GM23338 (cell line): ENCODE measurements at regions not wholly inside any gene's neighbourhood (a gene's known extent, or its start where the extent isn't known, plus 50 kb on each side); places are given as distances from the start of the nearest gene placed in this dataset.

Experiments
- ATAC-seq: fragments of 200-7000 bp; cut with Tn5 transposase; 3 replicates; pipeline ENCODE4 v1.9.1; 2020
- DNase-seq: peaks from one replicate; pipeline ENCODE4 v3.0.0-alpha.2; 2015; ENCODE audit warnings: low spot score
- H2AFZ ChIP-seq: fragments of 200-600 bp; sonication (generic); 2 replicates; pipeline ENCODE4 v1.8.0; 2016; ENCODE audit warnings: antibody characterized with exemption, mild to moderate bottlenecking, moderate library complexity
- H3F3A ChIP-seq: fragments of 200-600 bp; sonication (generic); replicated peaks from 2 replicates; pipeline ENCODE4 v1.8.0; 2017; ENCODE audit warnings: antibody characterized with exemption, mixed run types, low read depth
- H3K27ac ChIP-seq: fragments of 200-600 bp; sonication (generic); 2 replicates; pipeline ENCODE4 v1.6.1; 2016; ENCODE audit warnings: low read depth
- H3K27me3 ChIP-seq: fragments of 200-600 bp; sonication (generic); 2 replicates; pipeline ENCODE4 v1.8.0; 2016; ENCODE audit warnings: mild to moderate bottlenecking, mixed run types, moderate library complexity; ENCODE audit not compliant: insufficient read depth
- H3K36me3 ChIP-seq: fragments of 200-600 bp; sonication (generic); 2 replicates; pipeline ENCODE4 v1.8.0; 2016; ENCODE audit warnings: mild to moderate bottlenecking; ENCODE audit not compliant: insufficient read depth
- H3K4me1 ChIP-seq: fragments of 200-600 bp; sonication (generic); 2 replicates; pipeline ENCODE4 v1.8.0; 2016; ENCODE audit warnings: mild to moderate bottlenecking, moderate library complexity; ENCODE audit not compliant: insufficient read depth
- H3K4me2 ChIP-seq: fragments of 200-600 bp; sonication (generic); 2 replicates; pipeline ENCODE4 v1.7.1; 2017; ENCODE audit warnings: mixed run types
- H3K4me3 ChIP-seq: fragments of 200-600 bp; sonication (generic); 2 replicates; pipeline ENCODE4 v1.6.1; 2016; ENCODE audit warnings: mixed run types
- H3K79me2 ChIP-seq: fragments of 200-600 bp; sonication (generic); replicated peaks from 2 replicates; pipeline ENCODE4 v1.8.0; 2017; ENCODE audit warnings: mild to moderate bottlenecking; ENCODE audit not compliant: insufficient read depth
- H3K9me2 ChIP-seq: fragments of 200-600 bp; sonication (generic); 2 replicates; pipeline ENCODE4 v1.8.0; 2017; ENCODE audit not compliant: insufficient read depth
- H4K20me1 ChIP-seq: fragments of 200-600 bp; sonication (generic); replicated peaks from 2 replicates; pipeline ENCODE4 v1.8.0; 2017; ENCODE audit warnings: mild to moderate bottlenecking; ENCODE audit not compliant: insufficient read depth
- H3K27ac Mint-ChIP-seq: 2 replicates; pipeline ENCODE4 v1.8.0; 2020; ENCODE audit warnings: inconsistent platforms, mild to moderate bottlenecking, moderate library complexity, mixed read lengths
- H3K27me3 Mint-ChIP-seq: 3 replicates; pipeline ENCODE4 v1.8.0; 2022; ENCODE audit warnings: low read depth, mild to moderate bottlenecking, moderate library complexity, mixed read lengths, inconsistent platforms; ENCODE audit not compliant: insufficient read depth, poor library complexity
- H3K36me3 Mint-ChIP-seq: 3 replicates; pipeline ENCODE4 v1.8.0; 2021; ENCODE audit warnings: low read depth, mild to moderate bottlenecking, inconsistent platforms, moderate library complexity, mixed read lengths
- H3K4me1 Mint-ChIP-seq: 3 replicates; pipeline ENCODE4 v1.8.0; 2020; ENCODE audit warnings: mild to moderate bottlenecking, inconsistent platforms, mixed read lengths
- H3K4me3 Mint-ChIP-seq: 3 replicates; pipeline ENCODE4 v1.8.0; 2021; ENCODE audit warnings: moderate library complexity, mild to moderate bottlenecking, inconsistent platforms, mixed read lengths
- H3K9me3 Mint-ChIP-seq: 3 replicates; pipeline ENCODE4 v1.8.0; 2020; ENCODE audit warnings: moderate library complexity, mild to moderate bottlenecking, inconsistent platforms, mixed read lengths
- ETS1 ChIP-seq: IDR thresholded peaks from 2 replicates; pipeline ENCODE4 v1.6.1; 2016; ENCODE audit warnings: antibody characterized with exemption
- EZH2 ChIP-seq: fragments of 200-600 bp; sonication (generic); IDR thresholded peaks from one replicate; pipeline ENCODE4 v1.8.0; 2017; ENCODE audit warnings: antibody characterized with exemption, mild to moderate bottlenecking, low read depth; ENCODE audit not compliant: unreplicated experiment
- EZH2phosphoT487 ChIP-seq: fragments of 200-600 bp; sonication (generic); IDR thresholded peaks from one replicate; pipeline ENCODE4 v1.8.1; 2018; ENCODE audit warnings: antibody characterized with exemption; ENCODE audit not compliant: unreplicated experiment
- JUNB ChIP-seq: IDR thresholded peaks from one replicate; pipeline ENCODE4 v1.6.1; 2016; ENCODE audit warnings: antibody characterized with exemption; ENCODE audit not compliant: unreplicated experiment
- NANOG ChIP-seq: IDR thresholded peaks from 2 replicates; pipeline ENCODE4 v1.6.1; 2016; ENCODE audit warnings: antibody characterized with exemption, borderline replicate concordance
- STAT1 ChIP-seq: IDR thresholded peaks from one replicate; pipeline ENCODE4 v1.6.1; 2016; ENCODE audit warnings: antibody characterized with exemption; ENCODE audit not compliant: unreplicated experiment
- ZNF114 ChIP-seq: fragments of 250-450 bp; sonication (Bioruptor Pico); IDR thresholded peaks from 2 replicates; pipeline ENCODE4 v1.5.0; 2020; ENCODE audit warnings: mild to moderate bottlenecking, moderate library complexity
- ZNF331 ChIP-seq: fragments of 250-450 bp; sonication (Bioruptor Pico); IDR thresholded peaks from 2 replicates; pipeline ENCODE4 v1.5.0; 2020; ENCODE audit warnings: low read depth, mild to moderate bottlenecking, moderate library complexity
- ZNF462 ChIP-seq: fragments of 250-450 bp; sonication (Bioruptor Pico); IDR thresholded peaks from 2 replicates; pipeline ENCODE4 v1.5.0; 2020; ENCODE audit warnings: mild to moderate bottlenecking, moderate library complexity

- TF ChIP-seq ZNF462 (CRISPR knock-in tag) (no peak), ETS1 (no peak), ZNF331 (CRISPR knock-in tag) (no peak), ZNF114 (CRISPR knock-in tag) (no peak), JUNB (no peak), NANOG (no peak)
These were observed 102.9 kb upstream of the TNIP3 start (continued) for GRCh38 chr4:121266982-121267381.

- Histone ChIP-seq H3F3A (no peaks in the 10 kb centered on the region), H4K20me1 (no peaks in the 10 kb centered on the region), H3K4me3 (no peak overlapping the region), H3K4me2 (no peak overlapping the region), H3K27ac (no peak overlapping the region), H3K27me3 (no peaks in the 10 kb centered on the region), H2AFZ (no peak overlapping the region), H3K9me2 (no peaks in the 10 kb centered on the region), H3K4me1 (no peaks in the 10 kb centered on the region), H3K36me3 (no peaks in the 10 kb centered on the region), H3K79me2 (no peaks in the 10 kb centered on the region)
- DNase-seq = no peak
- no peaks in the 10 kb centered on the region for H3K27me3 Mint-ChIP-seq
- H3K36me3 Mint-ChIP-seq = no peaks in the 10 kb centered on the region
- no peak for ATAC-seq
- H3K4me1 Mint-ChIP-seq = peaks cover 7% of the 10 kb centered on the region; the same call in 2 of the 3 replicates
- H3K27ac Mint-ChIP-seq = peak overlapping the region; percentile 41
- H3K4me3 Mint-ChIP-seq = no peak overlapping the region
- H3K9me3 Mint-ChIP-seq = no peaks in the 10 kb centered on the region; the same call in 2 of the 3 replicates
- TF ChIP-seq JUNB = no peak
- no peak for TF ChIP-seq EZH2phosphoT487
- no peak for TF ChIP-seq EZH2
- no peak for TF ChIP-seq STAT1
- TF ChIP-seq ZNF114 (CRISPR knock-in tag) = no peak
- TF ChIP-seq ETS1 = no peak
- TF ChIP-seq NANOG = no peak
- TF ChIP-seq ZNF331 (CRISPR knock-in tag) = no peak
These were observed 92.9 kb upstream of the TNIP3 start for GRCh38 chr4:121256887-121257466.
